NCI-H510A treated with DMSO at 0.1 percent for 48 hours (cell line): ENCODE measurements at regions not wholly inside any gene's neighbourhood (a gene's known extent, or its start where the extent isn't known, plus 50 kb on each side); places are given as distances from the start of the nearest gene placed in this dataset.
"Not testable (repeated sequence)": the region's sequence is repeated elsewhere in the genome, so short reads cannot be mapped to it uniquely, and the experiment has no call there.

Source experiments
- DNase-seq: peaks from one replicate; lab custom pipeline; 2025; lab: John Stamatoyannopoulos, UW

DNA sequence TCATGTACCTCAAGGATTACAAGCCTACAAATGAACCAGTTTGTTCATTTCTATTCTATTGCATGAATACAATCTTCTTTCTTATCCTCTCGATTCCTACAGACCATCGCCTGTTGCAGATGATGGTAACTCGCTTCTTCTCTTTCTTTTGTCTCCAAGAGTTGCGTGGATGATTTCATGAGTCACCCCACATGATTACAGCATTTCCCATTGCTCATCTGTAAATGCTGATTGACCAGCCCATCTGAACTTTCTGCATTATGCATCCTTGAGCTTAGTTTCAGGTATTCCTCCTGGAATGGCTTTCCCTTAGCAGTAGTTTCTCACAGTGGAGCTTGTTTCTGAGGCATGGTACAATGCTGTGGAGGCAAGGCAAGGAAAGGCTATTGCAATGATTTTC, 109.6 kb upstream of the TOPAZ1 start:
- no peak for DNase-seq

DNA sequence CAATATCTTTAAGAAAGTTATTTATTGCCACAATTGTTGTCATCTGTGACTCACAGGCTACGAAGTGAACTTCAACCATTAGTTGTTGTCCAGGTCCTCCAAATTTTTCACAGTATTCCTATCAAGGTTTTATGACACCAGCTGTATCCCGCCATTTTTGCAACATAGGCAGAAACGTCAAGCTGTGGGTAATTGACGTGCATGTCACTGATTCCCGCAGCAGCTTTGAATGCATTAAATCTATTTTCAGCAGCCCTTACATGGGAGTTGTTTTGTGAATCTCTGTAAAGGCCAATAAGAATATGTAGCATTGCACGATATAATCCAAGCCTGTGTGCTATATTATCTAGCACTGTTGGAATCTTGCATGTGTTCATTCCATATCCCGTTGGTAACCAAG, 109.1 kb upstream of the TOPAZ1 start:
- no peak for DNase-seq

DNA sequence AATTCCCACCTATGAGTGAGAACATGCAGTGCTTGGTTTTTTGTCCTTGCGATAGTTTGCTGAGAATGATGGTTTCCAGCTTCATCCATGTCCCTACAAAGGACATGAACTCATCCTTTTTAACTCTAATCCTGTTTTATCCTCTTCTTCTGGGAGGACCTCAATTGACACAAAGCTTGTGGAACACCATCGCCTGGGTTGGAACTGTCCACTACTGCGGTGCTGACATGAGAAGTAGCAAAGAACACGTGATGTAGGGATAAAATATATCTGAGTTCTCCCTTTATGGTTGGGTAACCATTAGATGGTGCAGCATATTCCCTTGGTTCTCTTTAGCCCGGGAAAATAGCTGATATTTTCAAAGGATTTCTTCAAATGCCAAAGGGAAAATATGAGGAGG, 105.3 kb upstream of the TOPAZ1 start:
- no peak for DNase-seq

DNA sequence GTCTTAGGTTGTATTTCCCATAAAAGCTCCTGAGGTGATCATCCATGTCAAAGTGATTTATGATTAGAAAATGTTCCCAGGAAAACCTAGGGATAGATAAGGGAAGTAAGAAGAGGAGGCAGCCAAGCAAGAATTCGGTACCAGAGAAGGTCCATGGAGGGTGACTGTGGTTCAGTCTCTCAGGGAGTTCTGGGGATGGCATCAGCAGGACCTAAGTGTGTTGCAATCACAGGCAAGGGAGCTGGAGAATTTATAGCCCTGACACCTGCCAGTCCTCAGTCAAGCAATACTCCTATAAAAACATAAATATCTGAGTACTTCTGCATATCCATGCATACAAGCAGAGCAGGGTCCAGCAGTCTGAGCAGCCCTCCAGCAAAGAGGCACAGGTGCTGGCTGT, 95.6 kb upstream of the TOPAZ1 start:
- no peak for DNase-seq

GRCh38 chr3:44159696-44160300, 81.9 kb upstream of the TOPAZ1 start:
- DNase-seq, result no peak

DNA sequence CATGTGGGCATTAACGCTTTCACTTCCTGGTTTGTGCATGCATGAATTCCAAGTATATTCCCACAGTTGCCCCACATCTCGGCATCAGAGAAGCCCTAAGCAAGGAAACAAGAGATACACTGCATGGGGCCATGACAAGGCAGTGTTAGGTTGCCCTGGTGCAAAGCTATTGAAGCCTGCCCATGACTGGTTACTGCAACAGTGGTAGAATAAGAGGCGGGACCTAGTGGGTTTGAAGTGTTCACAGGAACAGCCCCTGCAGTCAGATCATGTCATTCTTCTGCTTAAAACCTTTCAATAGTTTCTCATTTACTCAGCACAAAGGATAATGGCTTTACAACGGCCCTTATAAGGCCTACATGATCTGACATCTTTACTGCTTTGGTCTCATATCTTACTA, 80.9 kb upstream of the TOPAZ1 start:
- no peak for DNase-seq

DNA sequence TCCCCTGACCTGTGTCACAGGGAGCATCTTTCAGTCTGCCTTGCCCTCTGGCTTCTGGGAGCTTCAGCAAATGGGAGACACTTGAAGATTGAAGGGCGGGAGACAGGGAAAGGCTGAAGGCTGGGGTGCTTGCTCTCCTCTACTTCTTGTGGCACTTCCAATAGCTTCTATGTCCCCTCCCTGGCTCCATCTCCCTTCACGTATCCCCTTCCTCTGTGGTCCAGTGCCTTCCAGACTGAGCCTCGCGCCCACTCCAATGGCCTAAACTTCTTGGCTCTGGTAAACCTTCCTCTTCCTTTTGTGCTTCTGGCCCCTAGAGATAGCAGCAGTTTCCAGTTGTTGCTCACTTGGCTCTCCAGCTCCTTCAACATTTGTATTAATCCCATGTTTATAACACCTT, 69.8 kb upstream of the TOPAZ1 start:
- DNase-seq, result no peak

DNA sequence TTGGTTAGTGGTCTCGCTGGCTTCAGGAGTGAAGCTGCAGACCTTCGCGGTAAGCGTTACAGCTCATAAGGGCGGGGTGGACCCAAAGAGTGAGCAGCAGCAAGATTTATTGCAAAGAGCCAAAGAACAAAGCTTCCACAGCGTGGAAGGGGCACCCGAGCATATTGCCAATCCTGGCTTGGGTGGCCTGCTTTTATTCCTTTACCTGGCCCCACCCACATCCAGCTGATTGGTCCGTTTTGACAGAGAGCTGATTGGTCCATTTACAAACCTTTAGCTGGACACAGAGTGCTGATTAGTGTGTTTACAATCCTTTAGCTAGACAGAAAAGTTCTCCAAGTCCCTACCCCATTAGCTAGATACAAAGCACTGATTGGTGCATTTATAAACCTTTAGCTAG, 69.0 kb upstream of the TOPAZ1 start:
- not testable (repeated sequence) for DNase-seq

- no peak for DNase-seq
Observed at GRCh38 chr3:44173263-44173662, 68.4 kb upstream of the TOPAZ1 start.

GRCh38 chr3:44175070-44175469, 66.6 kb upstream of the TOPAZ1 start:
- DNase-seq, result no peak

GRCh38 chr3:44179246-44179645, 62.4 kb upstream of the TOPAZ1 start:
- no peak for DNase-seq

DNA sequence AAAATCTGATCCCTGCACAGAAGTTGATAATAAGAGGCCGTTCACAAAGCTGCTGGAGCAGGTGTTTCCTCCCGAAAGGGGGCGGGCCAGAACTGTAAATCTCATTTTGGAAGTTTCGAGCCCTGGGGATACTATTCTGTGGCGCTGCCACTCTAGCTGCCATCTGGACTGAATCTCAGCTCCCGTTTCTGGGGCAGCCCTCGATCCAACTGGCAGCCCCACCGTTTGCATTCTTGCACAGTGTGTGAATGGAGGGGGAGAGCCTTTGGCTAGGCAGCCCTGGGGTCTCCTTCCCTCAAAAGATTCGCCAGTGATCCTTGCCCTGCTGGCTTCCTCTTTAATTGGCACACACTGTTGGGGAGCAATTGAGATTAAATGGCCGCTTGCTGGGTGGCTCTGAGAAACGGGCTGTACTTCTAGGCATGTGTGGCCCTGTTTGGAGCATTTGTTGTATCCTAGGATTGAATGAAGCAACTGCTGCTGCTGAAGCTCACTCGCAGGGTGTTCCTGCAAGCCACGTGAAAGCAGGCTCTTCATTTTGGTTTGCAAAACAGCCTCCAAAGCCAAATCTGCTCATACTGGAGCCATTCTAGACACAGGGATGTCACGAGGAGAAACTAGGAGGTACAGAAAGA, 57.2 kb upstream of the TOPAZ1 start:
- no peak for DNase-seq

DNA sequence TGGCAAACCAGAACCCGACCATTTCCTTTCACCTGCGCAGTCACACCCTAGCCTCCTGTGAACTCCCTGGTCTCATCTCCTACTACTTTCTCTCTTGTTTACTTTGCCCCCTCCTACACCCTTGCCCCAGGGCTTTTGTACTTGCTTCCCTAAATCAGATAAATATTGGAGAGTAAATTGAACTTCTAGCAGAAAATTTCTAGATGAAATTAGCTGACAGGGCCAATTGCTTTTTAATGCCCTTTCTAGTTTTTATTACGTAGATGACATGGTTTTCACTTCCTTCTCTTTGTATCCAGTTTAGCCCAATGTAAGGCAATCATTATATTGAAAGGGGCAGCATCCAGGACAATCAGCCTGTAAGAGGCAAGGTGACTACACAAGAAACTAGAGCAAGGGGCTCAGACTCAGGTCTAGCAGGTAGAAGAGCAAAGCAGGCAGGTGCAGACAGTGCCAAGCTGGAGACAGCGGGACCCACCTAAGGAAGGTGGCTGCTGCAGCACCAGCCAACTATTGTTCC, 56.2 kb upstream of the TOPAZ1 start:
- no peak for DNase-seq

GRCh38 chr3:44186111-44186672, 55.5 kb upstream of the TOPAZ1 start:
- DNase-seq, result no peak

- DNase-seq, result no peak
Observed at GRCh38 chr3:44186712-44187111, 55.0 kb upstream of the TOPAZ1 start.
